ENCODE measurements at regions not wholly inside any gene's neighbourhood (a gene's known extent, or its start where the extent isn't known, plus 50 kb on each side); places are given as distances from the start of the nearest gene placed in this dataset.
"Not testable (repeated sequence)": the region's sequence is repeated elsewhere in the genome, so short reads cannot be mapped to it uniquely, and the experiment has no call there.

DNA sequence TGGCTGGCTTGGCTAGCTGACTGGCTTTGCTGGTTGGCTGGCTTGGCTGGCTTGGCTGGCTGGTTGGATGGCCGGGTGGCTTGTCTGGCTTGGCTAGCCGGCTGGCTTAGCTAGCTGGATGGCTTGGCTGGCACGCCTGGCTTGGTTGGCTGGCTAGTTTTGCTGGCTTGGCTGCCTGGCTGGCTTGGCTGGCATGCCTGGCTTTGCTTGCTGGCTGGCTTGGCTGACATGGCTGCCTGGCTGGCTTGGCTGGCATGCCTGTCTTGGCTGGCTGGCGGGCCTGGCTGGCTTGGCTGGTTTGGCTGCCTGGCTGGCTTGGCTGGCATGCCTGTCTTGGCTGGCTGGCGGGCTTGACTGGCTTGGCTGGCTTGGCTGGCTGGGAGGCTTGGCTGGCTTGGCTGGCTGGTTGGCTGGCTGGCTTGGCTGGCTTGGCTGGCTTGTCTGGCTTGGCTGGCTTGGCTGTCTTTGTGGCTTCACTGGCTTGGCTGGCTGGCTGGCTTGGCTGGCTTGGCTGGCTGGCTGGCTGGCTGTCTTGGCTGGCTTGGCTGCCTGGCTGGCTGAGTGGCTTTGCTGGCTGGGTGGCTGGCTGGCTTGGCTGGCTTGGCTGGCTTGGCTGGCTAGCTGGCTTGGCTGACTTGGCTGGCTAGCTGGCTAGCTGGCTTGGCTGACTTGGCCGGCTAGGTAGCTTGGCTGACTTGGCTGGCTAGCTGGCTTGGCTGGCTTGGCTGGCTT is 2808.9 kb downstream of the RPIA start:
- TF ChIP-seq, protein P1, sequence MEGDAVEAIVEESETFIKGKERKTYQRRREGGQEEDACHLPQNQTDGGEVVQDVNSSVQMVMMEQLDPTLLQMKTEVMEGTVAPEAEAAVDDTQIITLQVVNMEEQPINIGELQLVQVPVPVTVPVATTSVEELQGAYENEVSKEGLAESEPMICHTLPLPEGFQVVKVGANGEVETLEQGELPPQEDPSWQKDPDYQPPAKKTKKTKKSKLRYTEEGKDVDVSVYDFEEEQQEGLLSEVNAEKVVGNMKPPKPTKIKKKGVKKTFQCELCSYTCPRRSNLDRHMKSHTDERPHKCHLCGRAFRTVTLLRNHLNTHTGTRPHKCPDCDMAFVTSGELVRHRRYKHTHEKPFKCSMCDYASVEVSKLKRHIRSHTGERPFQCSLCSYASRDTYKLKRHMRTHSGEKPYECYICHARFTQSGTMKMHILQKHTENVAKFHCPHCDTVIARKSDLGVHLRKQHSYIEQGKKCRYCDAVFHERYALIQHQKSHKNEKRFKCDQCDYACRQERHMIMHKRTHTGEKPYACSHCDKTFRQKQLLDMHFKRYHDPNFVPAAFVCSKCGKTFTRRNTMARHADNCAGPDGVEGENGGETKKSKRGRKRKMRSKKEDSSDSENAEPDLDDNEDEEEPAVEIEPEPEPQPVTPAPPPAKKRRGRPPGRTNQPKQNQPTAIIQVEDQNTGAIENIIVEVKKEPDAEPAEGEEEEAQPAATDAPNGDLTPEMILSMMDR (conservative IDR thresholded peaks at IDR 0.05; ENCODE audit: low read depth, low read length) = not testable (repeated sequence)
- not testable (repeated sequence) for TF ChIP-seq EZH2 (IDR thresholded peaks at IDR 0.05; ENCODE audit: borderline replicate concordance, low read depth, low read length, poor library complexity, severe bottlenecking)
